Nephron (organoid): ENCODE measurements at regions not wholly inside any gene's neighbourhood (a gene's known extent, or its start where the extent isn't known, plus 50 kb on each side); places are given as distances from the start of the nearest gene placed in this dataset.

ENCODE experiments used
- H3K27ac Mint-ChIP-seq, 3 experiments: 2 replicates each; pipeline ENCODE4 v1.8.0; 2020; ENCODE audit warnings: mixed read lengths in 3 of 3, mild to moderate bottlenecking in 2 of 3, moderate library complexity in 1 of 3
- H3K27me3 Mint-ChIP-seq: 2 replicates; pipeline ENCODE4 v1.8.0; 2021; ENCODE audit warnings: low read depth, mild to moderate bottlenecking, moderate library complexity, mixed read lengths
- H3K36me3 Mint-ChIP-seq: 2 replicates; pipeline ENCODE4 v1.8.0; 2020; ENCODE audit warnings: low read depth, mixed read lengths
- H3K4me1 Mint-ChIP-seq: 2 replicates; pipeline ENCODE4 v1.8.0; 2020; ENCODE audit warnings: mixed read lengths
- H3K4me3 Mint-ChIP-seq, 3 experiments: 2 replicates each; pipeline ENCODE4 v1.8.0; 2020; ENCODE audit warnings: mild to moderate bottlenecking in 3 of 3, mixed read lengths in 3 of 3, moderate library complexity in 2 of 3
- H3K9me3 Mint-ChIP-seq: 2 replicates; pipeline ENCODE4 v1.8.0; 2020; ENCODE audit warnings: mixed read lengths
- CTCF ChIP-seq, 3 experiments: fragments of 200-600 bp; sonication (generic); IDR thresholded peaks; one replicate each; pipeline ENCODE4 v1.5.0; 2021; ENCODE audit warnings: antibody characterized with exemption in 3 of 3; ENCODE audit not compliant: unreplicated experiment in 3 of 3

- Mint-ChIP-seq H3K4me1 (peaks cover 7% of the 10 kb centered on the region), H3K9me3 (no peaks in the 10 kb centered on the region), H3K27me3 (no peaks in the 10 kb centered on the region), H3K36me3 (no peaks in the 10 kb centered on the region), H3K27ac (no peak overlapping the region), H3K4me3 (no peak overlapping the region)
- no peak for TF ChIP-seq CTCF (IDR thresholded peaks at IDR 0.05; ENCODE audit: unreplicated experiment in 3 of 3)
Observed at GRCh38 chr10:16381083-16381482, 55.7 kb upstream of the PTER start.

GRCh38 chr10:16384021-16384420, 52.8 kb upstream of the PTER start:
- H3K36me3 Mint-ChIP-seq, result no peaks in the 10 kb centered on the region
- H3K4me3 Mint-ChIP-seq, result no peak overlapping the region
- peaks cover 7% of the 10 kb centered on the region for H3K4me1 Mint-ChIP-seq
- TF ChIP-seq CTCF (IDR thresholded peaks at IDR 0.05; ENCODE audit: unreplicated experiment in 3 of 3), result no peak
- H3K9me3 Mint-ChIP-seq, result no peaks in the 10 kb centered on the region
- no peak overlapping the region for H3K27ac Mint-ChIP-seq
- H3K27me3 Mint-ChIP-seq, result no peaks in the 10 kb centered on the region

- Mint-ChIP-seq H3K27ac (no peak overlapping the region), H3K4me3 (no peak overlapping the region), H3K4me1 (peaks cover 7% of the 10 kb centered on the region), H3K27me3 (no peaks in the 10 kb centered on the region), H3K36me3 (no peaks in the 10 kb centered on the region), H3K9me3 (no peaks in the 10 kb centered on the region)
- TF ChIP-seq CTCF (IDR thresholded peaks at IDR 0.05; ENCODE audit: unreplicated experiment in 3 of 3), result no peak
Observed at GRCh38 chr10:16386855-16387254, 50.0 kb upstream of the PTER start.
